B cell (primary cell): ENCODE measurements at regions not wholly inside any gene's neighbourhood (a gene's known extent, or its start where the extent isn't known, plus 50 kb on each side); places are given as distances from the start of the nearest gene placed in this dataset.

Experiments used
- ATAC-seq: fragments of 200-7000 bp; cut with Tn5 transposase; one replicate; pipeline ENCODE4 v1.10.0; 2021; ENCODE audit warnings: low read depth, mild to moderate bottlenecking, moderate number of reproducible peaks, moderate library complexity
- CTCF ChIA-PET: fragments of 350-600 bp; sonication (Branson Sonifier 250); formaldehyde crosslinking; loops from one replicate; lab custom pipeline; 2021; ENCODE audit warnings: antibody characterized with exemption, inconsistent platforms; lab: Charles Lee
- POLR2A ChIA-PET: fragments of 350-600 bp; sonication (Branson Sonifier 250); formaldehyde crosslinking; loops from one replicate; lab custom pipeline; 2021; ENCODE audit warnings: antibody characterized with exemption; lab: Charles Lee
- DNase-seq: peaks from one replicate; pipeline ENCODE4 v3.0.0; 2013
- H2AFZ ChIP-seq: 2 replicates; pipeline ENCODE4 v1.6.1; 2012; ENCODE audit warnings: mild to moderate bottlenecking, low read depth, low read length; ENCODE audit not compliant: insufficient read depth, poor library complexity, severe bottlenecking
- H3K27ac ChIP-seq, 2 donors: 1 replicate in 1 of 2; 2 replicates in 1 of 2; pipeline ENCODE4 v1.5.1; 2012 to 2013; ENCODE audit warnings: low read length in 2 of 2, mild to moderate bottlenecking in 2 of 2, moderate library complexity in 1 of 2
- H3K27me3 ChIP-seq, 4 experiments: fragments of 200-600 bp in 1 of 4; sonication (generic) in 1 of 4; replicated peaks in 1 of 4; 1 replicate in 2 of 4; 2 replicates in 2 of 4; pipeline versions ENCODE4 v1.6.1 to v1.7.0; 2013 to 2016; ENCODE audit warnings: low read length in 3 of 4, mild to moderate bottlenecking in 2 of 4, mixed read lengths in 1 of 4, moderate library complexity in 1 of 4; ENCODE audit not compliant: insufficient read depth in 4 of 4, control insufficient read depth in 3 of 4; ENCODE audit errors: control extremely low read depth in 1 of 4
- H3K36me3 ChIP-seq, 2 experiments: replicated peaks in 1 of 2; 1 replicate in 1 of 2; 2 replicates in 1 of 2; pipeline versions ENCODE4 v1.6.1 to v1.7.1; 2013; ENCODE audit warnings: low read length in 1 of 2; ENCODE audit not compliant: insufficient read depth in 2 of 2, control insufficient read depth in 1 of 2; ENCODE audit errors: control extremely low read depth in 1 of 2, extremely low read depth in 1 of 2
- H3K4me1 ChIP-seq, 2 donors: fragments of 200-600 bp in 1 of 2; sonication (generic) in 1 of 2; 1 replicate in 1 of 2; 2 replicates in 1 of 2; pipeline versions ENCODE4 v1.5.1 to v1.6.1; 2013 to 2017; ENCODE audit warnings: low read length in 2 of 2; ENCODE audit not compliant: control insufficient read depth in 2 of 2, insufficient read depth in 2 of 2
- H3K4me2 ChIP-seq: replicated peaks from 2 replicates; pipeline ENCODE3; 2012; ENCODE audit warnings: mild to moderate bottlenecking, low read depth, low read length; ENCODE audit not compliant: poor library complexity, severe bottlenecking
- H3K4me3 ChIP-seq, 5 experiments: fragments of 200-600 bp in 1 of 5; sonication (generic) in 1 of 5; 1 replicate in 3 of 5; 2 replicates in 2 of 5; pipeline versions ENCODE4 v1.5.1 to v1.7.0; 2011 to 2016; ENCODE audit warnings: low read length in 4 of 5, mild to moderate bottlenecking in 4 of 5, low read depth in 2 of 5, control low read depth in 1 of 5, moderate library complexity in 1 of 5; ENCODE audit not compliant: insufficient read depth in 1 of 5; ENCODE audit errors: control extremely low read depth in 1 of 5, extremely low read depth in 1 of 5
- H3K79me2 ChIP-seq: fragments of 200-600 bp; sonication (generic); one replicate; pipeline ENCODE4 v1.6.0; 2016; ENCODE audit warnings: low read length; ENCODE audit not compliant: control insufficient read depth, insufficient read depth
- H3K9ac ChIP-seq: fragments of 200-600 bp; sonication (generic); 2 replicates; pipeline ENCODE4 v1.6.1; 2017; ENCODE audit warnings: mild to moderate bottlenecking, low read length, moderate library complexity
- H3K9me3 ChIP-seq, 3 donors: one replicate each; pipeline versions ENCODE4 v1.6.1 to v1.7.1; 2013; ENCODE audit warnings: low read length in 2 of 3; ENCODE audit not compliant: control insufficient read depth in 2 of 3, insufficient read depth in 1 of 3; ENCODE audit errors: control extremely low read depth in 1 of 3
- H4K20me1 ChIP-seq: 2 replicates; pipeline ENCODE4 v1.6.0; 2012; ENCODE audit warnings: mild to moderate bottlenecking, low read length; ENCODE audit not compliant: insufficient read depth, control insufficient read depth, poor library complexity, severe bottlenecking
- H3K27ac Mint-ChIP-seq: one replicate; pipeline ENCODE4 v1.8.0; 2021; ENCODE audit warnings: mixed read lengths
- H3K27me3 Mint-ChIP-seq: one replicate; pipeline ENCODE4 v1.8.0; 2021; ENCODE audit warnings: mixed read lengths
- H3K4me1 Mint-ChIP-seq: one replicate; pipeline ENCODE4 v1.8.0; 2021; ENCODE audit warnings: mixed read lengths
- H3K4me3 Mint-ChIP-seq: one replicate; pipeline ENCODE4 v1.8.0; 2021; ENCODE audit warnings: mixed read lengths
- H3K9me3 Mint-ChIP-seq: one replicate; pipeline ENCODE4 v1.8.0; 2022; ENCODE audit warnings: mixed read lengths; ENCODE audit not compliant: insufficient read depth
- CTCF ChIP-seq: fragments of 200-600 bp; IDR thresholded peaks from one replicate; pipeline ENCODE4 v1.8.0; 2022; ENCODE audit warnings: antibody characterized with exemption, mild to moderate bottlenecking
- EZH2 ChIP-seq: IDR thresholded peaks from 2 replicates; pipeline ENCODE4 v1.6.1; 2012; ENCODE audit warnings: borderline replicate concordance, low read depth, mild to moderate bottlenecking, moderate library complexity, low read length; ENCODE audit not compliant: insufficient read depth, poor library complexity, severe bottlenecking
- WGBS: methylation state at CpG from one replicate; pipeline ENCODE4 v1.1.5; 2013; ENCODE audit warnings: missing lambda C conversion rate; ENCODE audit not compliant: insufficient coverage; 5-methylcytosine and 5-hydroxymethylcytosine counted together
- intact Hi-C: fragments of 100-400 bp; cut with micrococcal nuclease; formaldehyde crosslinking; loops from one replicate; pipeline ENCODE4 v1.10.0; 2022

- peaks cover 2% of the 10 kb centered on the region for H3K27me3 Mint-ChIP-seq
- Histone ChIP-seq H4K20me1 (no peaks in the 10 kb centered on the region), H3K27me3 (no peaks in the 10 kb centered on the region), H3K4me3 (no peak overlapping the region), H3K9me3 (no peaks in the 10 kb centered on the region), H3K36me3 (no peaks in the 10 kb centered on the region), H3K79me2 (no peaks in the 10 kb centered on the region), H2AFZ (no peak overlapping the region), H3K27ac (no peak overlapping the region), H3K9ac (no peak overlapping the region), H3K4me1 (no peaks in the 10 kb centered on the region), H3K4me2 (no peak overlapping the region)
- no peaks in the 10 kb centered on the region for H3K4me1 Mint-ChIP-seq
- WGBS, result 100% methylated on average over 1 of the region's 4 CpGs
- ChIA-PET POLR2A (no interaction called here), CTCF (no interaction called here)
- ATAC-seq (no peak), DNase-seq (no peak)
- no peak overlapping the region for H3K27ac Mint-ChIP-seq
- no peaks in the 10 kb centered on the region for H3K9me3 Mint-ChIP-seq
- no peak overlapping the region for H3K4me3 Mint-ChIP-seq
- intact Hi-C loops, result no loop called here
- TF ChIP-seq CTCF (no peak), EZH2 (no peak)
Measured at GRCh38 chr3:117104792-117105191, 395.2 kb downstream of the TUSC7 start.

GRCh38 chr3:117105686-117106085 is 396.1 kb downstream of the TUSC7 start:
- H3K4me3 Mint-ChIP-seq, result no peak overlapping the region
- Histone ChIP-seq H4K20me1 (no peaks in the 10 kb centered on the region), H3K36me3 (no peaks in the 10 kb centered on the region), H2AFZ (no peak overlapping the region), H3K4me2 (no peak overlapping the region), H3K79me2 (no peaks in the 10 kb centered on the region), H3K27ac (no peak overlapping the region), H3K4me3 (no peak overlapping the region), H3K27me3 (no peaks in the 10 kb centered on the region), H3K9me3 (no peaks in the 10 kb centered on the region), H3K9ac (no peak overlapping the region), H3K4me1 (no peaks in the 10 kb centered on the region)
- WGBS, result no CpG with 5 or more reads among the region's 5 CpGs
- H3K27me3 Mint-ChIP-seq, result peaks cover 2% of the 10 kb centered on the region
- no peak for ATAC-seq
- TF ChIP-seq EZH2 (no peak), CTCF (no peak)
- H3K27ac Mint-ChIP-seq, result no peak overlapping the region
- CTCF ChIA-PET, result no interaction called here
- intact Hi-C loops, result no loop called here
- no peak for DNase-seq
- POLR2A ChIA-PET, result no interaction called here
- H3K9me3 Mint-ChIP-seq, result no peaks in the 10 kb centered on the region
- no peaks in the 10 kb centered on the region for H3K4me1 Mint-ChIP-seq
